Progenitor cell of endocrine pancreas (in vitro differentiated cells): ENCODE measurements at regions not wholly inside any gene's neighbourhood (a gene's known extent, or its start where the extent isn't known, plus 50 kb on each side); places are given as distances from the start of the nearest gene placed in this dataset.

Experiments
- DNase-seq: peaks from one replicate; pipeline ENCODE4 v3.0.0; 2021; ENCODE audit warnings: low spot score; ENCODE audit not compliant: unreplicated experiment
- H3K27ac Mint-ChIP-seq: 2 replicates; pipeline ENCODE4 v1.8.0; 2021; ENCODE audit warnings: mild to moderate bottlenecking, moderate library complexity, mixed read lengths
- H3K27me3 Mint-ChIP-seq: 2 replicates; pipeline ENCODE4 v1.8.0; 2021; ENCODE audit warnings: mixed read lengths
- H3K36me3 Mint-ChIP-seq: 2 replicates; pipeline ENCODE4 v1.8.0; 2022; ENCODE audit warnings: mixed read lengths; ENCODE audit not compliant: insufficient read depth
- H3K4me1 Mint-ChIP-seq: 2 replicates; pipeline ENCODE4 v1.8.0; 2021; ENCODE audit warnings: low read depth, mixed read lengths
- H3K4me3 Mint-ChIP-seq: 2 replicates; pipeline ENCODE4 v1.8.0; 2021; ENCODE audit warnings: low read depth, mild to moderate bottlenecking, moderate library complexity, mixed read lengths
- H3K9me3 Mint-ChIP-seq: 2 replicates; pipeline ENCODE4 v1.8.0; 2021; ENCODE audit warnings: low read depth, mixed read lengths
- CTCF ChIP-seq: fragments of 200-600 bp; sonication (generic); IDR thresholded peaks from one replicate; pipeline ENCODE4 v1.5.0; 2021; ENCODE audit warnings: antibody characterized with exemption, mild to moderate bottlenecking; ENCODE audit not compliant: unreplicated experiment

DNA sequence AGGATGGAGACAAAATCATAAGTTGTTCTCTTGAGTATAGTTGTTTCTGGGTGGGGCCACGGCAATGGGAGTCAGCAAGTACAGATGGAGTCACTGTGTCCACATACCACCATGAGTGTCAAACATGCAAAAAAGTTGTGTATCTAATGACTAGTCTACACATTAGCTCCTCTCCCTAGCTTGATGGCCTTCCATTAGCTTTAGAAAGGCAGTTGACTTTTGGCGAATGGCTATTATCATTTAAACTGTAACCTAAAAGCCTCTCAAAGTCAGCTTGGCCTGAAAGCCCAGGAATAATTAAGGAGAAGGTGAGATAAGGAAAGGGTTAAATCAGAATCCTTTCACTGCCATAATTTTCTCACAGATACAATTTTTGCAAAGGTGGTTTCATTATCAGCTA is 95.5 kb upstream of the MEOX2 start:
- Mint-ChIP-seq H3K27me3 (no peaks in the 10 kb centered on the region), H3K36me3 (no peaks in the 10 kb centered on the region), H3K4me1 (no peaks in the 10 kb centered on the region), H3K27ac (no peak overlapping the region), H3K9me3 (no peaks in the 10 kb centered on the region), H3K4me3 (no peak overlapping the region)
- no peak for TF ChIP-seq CTCF
- no peak for DNase-seq

DNA sequence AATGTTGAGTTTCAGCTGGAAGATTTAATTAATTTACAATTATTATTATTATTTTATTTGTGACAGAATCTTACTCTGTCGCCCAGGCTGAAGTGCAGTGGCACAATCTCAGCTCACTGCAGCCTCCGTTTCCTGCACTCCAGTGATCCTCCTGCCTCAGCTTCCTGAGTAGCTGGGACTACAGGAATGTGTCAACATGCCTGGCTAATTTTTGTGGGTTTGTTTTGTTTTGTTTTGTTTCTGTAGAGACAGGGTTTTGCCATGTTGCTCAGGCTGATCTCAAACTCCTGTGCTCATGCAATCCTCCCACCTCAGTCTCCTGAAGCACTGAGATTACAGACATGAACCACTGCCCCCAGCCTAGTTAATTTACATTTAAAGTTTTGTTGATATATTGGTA is 93.8 kb upstream of the MEOX2 start:
- Mint-ChIP-seq H3K9me3 (no peaks in the 10 kb centered on the region), H3K4me1 (no peaks in the 10 kb centered on the region), H3K27ac (no peak overlapping the region), H3K36me3 (no peaks in the 10 kb centered on the region), H3K4me3 (no peak overlapping the region), H3K27me3 (no peaks in the 10 kb centered on the region)
- DNase-seq: no peak
- no peak for TF ChIP-seq CTCF

- Mint-ChIP-seq H3K4me1 (no peaks in the 10 kb centered on the region), H3K27me3 (no peaks in the 10 kb centered on the region), H3K36me3 (no peaks in the 10 kb centered on the region), H3K27ac (no peak overlapping the region), H3K9me3 (no peaks in the 10 kb centered on the region), H3K4me3 (no peak overlapping the region)
- DNase-seq: no peak
- TF ChIP-seq CTCF: no peak
Observed at GRCh38 chr7:15778191-15778590, 91.7 kb upstream of the MEOX2 start.

- Mint-ChIP-seq H3K36me3 (no peaks in the 10 kb centered on the region), H3K9me3 (peaks cover 3% of the 10 kb centered on the region), H3K4me1 (peaks cover 7% of the 10 kb centered on the region), H3K27me3 (no peaks in the 10 kb centered on the region), H3K4me3 (no peak overlapping the region), H3K27ac (peak overlapping the region; percentile 57)
- TF ChIP-seq CTCF: no peak
- DNase-seq: no peak
Observed at GRCh38 chr7:15765753-15766152, 79.3 kb upstream of the MEOX2 start.

- H3K4me3 Mint-ChIP-seq: no peak overlapping the region
- H3K27me3 Mint-ChIP-seq: no peaks in the 10 kb centered on the region
- DNase-seq: no peak
- H3K27ac Mint-ChIP-seq: no peak overlapping the region
- H3K36me3 Mint-ChIP-seq: no peaks in the 10 kb centered on the region
- no peak for TF ChIP-seq CTCF
- H3K4me1 Mint-ChIP-seq: peaks cover 7% of the 10 kb centered on the region
- H3K9me3 Mint-ChIP-seq: no peaks in the 10 kb centered on the region
Observed at GRCh38 chr7:15764851-15765382, 78.4 kb upstream of the MEOX2 start.
